ENCODE measurements at regions not wholly inside any gene's neighbourhood (a gene's known extent, or its start where the extent isn't known, plus 50 kb on each side); places are given as distances from the start of the nearest gene placed in this dataset.
"Not testable (repeated sequence)": the region's sequence is repeated elsewhere in the genome, so short reads cannot be mapped to it uniquely, and the experiment has no call there.

GRCh38 chr4:19187096-19187495 is 1064.6 kb upstream of the SLIT2 start:
- H3K79me2 ChIP-seq (ENCODE audit: insufficient read depth, low read length), result no peaks in the 10 kb centered on the region
- H3K9me3 ChIP-seq (ENCODE audit: control insufficient read depth, low read depth, low read length), result no peaks in the 10 kb centered on the region
- H4K5ac ChIP-seq (ENCODE audit: insufficient read length, low read depth, low read length), result no peak overlapping the region
- WGBS (ENCODE audit: extremely low coverage, insufficient read length, low lambda C conversion rate), result no CpG with 5 or more reads among the region's 2 CpGs
- H3T11ph ChIP-seq (ENCODE audit: low read length), result no peak overlapping the region
- peaks cover 0 to under 1% of the 10 kb centered on the region in 2 experiments; a peak in 2 of 5 replicates for H3K9me3 Mint-ChIP-seq
- H2BK12ac ChIP-seq (ENCODE audit: insufficient read length, low read depth, low read length), result no peak overlapping the region
- H3K14ac ChIP-seq (ENCODE audit: insufficient read depth, low read length), result no peak overlapping the region
- no peak overlapping the region for H4K8ac ChIP-seq (replicated peaks; ENCODE audit: insufficient read length, low read depth, low read length)
- no peaks in the 10 kb centered on the region for H3K23me2 ChIP-seq (ENCODE audit: insufficient read length, low read depth, low read length, poor library complexity, severe bottlenecking)
- H3K56ac ChIP-seq (ENCODE audit: insufficient read length, low read depth, low read length), result no peak overlapping the region
- H3K4me2 ChIP-seq (ENCODE audit: insufficient read depth, insufficient read length, low read length), result no peak overlapping the region
- H3K4me3 Mint-ChIP-seq, result no peak overlapping the region
- no peak for DNase-seq
- no peaks in the 10 kb centered on the region for H3K4me1 Mint-ChIP-seq
- H4K91ac ChIP-seq (ENCODE audit: insufficient read length, low read depth, low read length), result no peak overlapping the region
- no peaks in the 10 kb centered on the region for H3K27me3 ChIP-seq (ENCODE audit: insufficient read depth, low read length)
- no peak overlapping the region for H2AFZ ChIP-seq (ENCODE audit: low read length)
- H3K27ac Mint-ChIP-seq, result peak overlapping the region in 1 of 3 experiments; percentile 16; a peak in 1 of 7 replicates
- no peak overlapping the region for H2BK15ac ChIP-seq (ENCODE audit: low read depth, low read length)
- H3K36me3 Mint-ChIP-seq (ENCODE audit: insufficient read depth in 1 of 3, low read depth in 3 of 3), result 0 out of 7 replicates have a peak, but pooled peaks cover 0 to under 1% (median 0%) of the 10 kb centered on the region in 3 experiments
- no peak overlapping the region for H3K23ac ChIP-seq (ENCODE audit: insufficient read length, low read depth, low read length)
- no peaks in the 10 kb centered on the region for H4K20me1 ChIP-seq (ENCODE audit: control insufficient read depth, insufficient read depth, insufficient read length)
- H3K4ac ChIP-seq (ENCODE audit: low read depth, low read length), result no peak overlapping the region
- no peak overlapping the region for H2AK5ac ChIP-seq (ENCODE audit: insufficient read length, low read length)
- H3K27ac ChIP-seq (ENCODE audit: insufficient read length, low read depth, low read length), result no peak overlapping the region
- no peak overlapping the region for H2BK20ac ChIP-seq (ENCODE audit: low read depth, low read length, poor library complexity, severe bottlenecking)
- no peak overlapping the region for H2BK5ac ChIP-seq (ENCODE audit: insufficient read length, low read length)
- no peak overlapping the region for H3K18ac ChIP-seq (ENCODE audit: insufficient read length, low read depth, low read length)
- no peak overlapping the region for H3K9ac ChIP-seq (ENCODE audit: extremely low read depth, insufficient read length, low read length)
- no peak overlapping the region for H2BK120ac ChIP-seq (ENCODE audit: low read depth, low read length, poor library complexity, severe bottlenecking)
- no peaks in the 10 kb centered on the region for H3K79me1 ChIP-seq (ENCODE audit: insufficient read depth, low read depth, low read length, poor library complexity, severe bottlenecking)
- H3K27me3 Mint-ChIP-seq (ENCODE audit: low read depth), result no peaks in the 10 kb centered on the region
- H3K4me1 ChIP-seq (ENCODE audit: insufficient read depth, low read length), result no peaks in the 10 kb centered on the region
- TF ChIP-seq CTCF (conservative IDR thresholded peaks at IDR 0.05), result no peak

DNA sequence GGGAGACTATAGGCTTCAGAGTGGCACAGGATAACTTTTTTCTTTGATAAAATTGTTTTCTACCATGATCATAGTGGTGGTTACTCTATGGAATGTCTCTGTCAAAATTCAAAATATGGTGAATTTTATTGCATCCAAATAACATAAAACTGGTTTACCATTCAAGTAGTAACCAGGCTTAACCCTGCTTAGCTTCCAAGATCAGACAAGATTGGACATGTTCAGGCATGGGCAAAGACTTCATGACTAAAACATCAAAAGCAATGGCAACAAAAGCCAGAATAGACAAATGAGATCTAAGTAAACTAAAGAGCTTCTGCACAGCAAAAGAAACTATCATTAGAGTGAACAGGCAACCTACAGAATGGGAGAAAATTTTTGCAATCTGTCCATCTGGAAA is 1070.1 kb upstream of the SLIT2 start:
- H3K4me1 Mint-ChIP-seq; H2BK20ac ChIP-seq (ENCODE audit: low read depth, low read length, poor library complexity, severe bottlenecking): not testable (repeated sequence)

More for the DNA sequence above, 1070.1 kb upstream of the SLIT2 start:
- not testable (repeated sequence) for H3K4me2 ChIP-seq (ENCODE audit: insufficient read depth, insufficient read length, low read length); H2BK12ac ChIP-seq (ENCODE audit: insufficient read length, low read depth, low read length); H3K9ac ChIP-seq (ENCODE audit: extremely low read depth, insufficient read length, low read length); H3K4me1 ChIP-seq (ENCODE audit: insufficient read depth, low read length); H3K79me1 ChIP-seq (ENCODE audit: insufficient read depth, low read depth, low read length, poor library complexity, severe bottlenecking); H3T11ph ChIP-seq (ENCODE audit: low read length); H2BK5ac ChIP-seq (ENCODE audit: insufficient read length, low read length); H2BK15ac ChIP-seq (ENCODE audit: low read depth, low read length); H4K8ac ChIP-seq (replicated peaks; ENCODE audit: insufficient read length, low read depth, low read length); H4K91ac ChIP-seq (ENCODE audit: insufficient read length, low read depth, low read length); H3K56ac ChIP-seq (ENCODE audit: insufficient read length, low read depth, low read length); H3K18ac ChIP-seq (ENCODE audit: insufficient read length, low read depth, low read length); H3K4ac ChIP-seq (ENCODE audit: low read depth, low read length); H4K20me1 ChIP-seq (ENCODE audit: control insufficient read depth, insufficient read depth, insufficient read length); H3K79me2 ChIP-seq (ENCODE audit: insufficient read depth, low read length); H3K27ac ChIP-seq (ENCODE audit: insufficient read length, low read depth, low read length); DNase-seq; H3K14ac ChIP-seq (ENCODE audit: insufficient read depth, low read length); H3K27me3 ChIP-seq (ENCODE audit: insufficient read depth, low read length); H3K9me3 ChIP-seq (ENCODE audit: control insufficient read depth, low read depth, low read length); H3K23ac ChIP-seq (ENCODE audit: insufficient read length, low read depth, low read length); H3K9me3 Mint-ChIP-seq; H3K4me3 Mint-ChIP-seq; H4K5ac ChIP-seq (ENCODE audit: insufficient read length, low read depth, low read length); H3K36me3 Mint-ChIP-seq (ENCODE audit: insufficient read depth in 1 of 3, low read depth in 3 of 3); H3K27me3 Mint-ChIP-seq (ENCODE audit: low read depth); H2AK5ac ChIP-seq (ENCODE audit: insufficient read length, low read length); H3K23me2 ChIP-seq (ENCODE audit: insufficient read length, low read depth, low read length, poor library complexity, severe bottlenecking); H2AFZ ChIP-seq (ENCODE audit: low read length); H2BK120ac ChIP-seq (ENCODE audit: low read depth, low read length, poor library complexity, severe bottlenecking)
- H3K27ac Mint-ChIP-seq, result peak overlapping the region in 1 of 3 experiments; percentile 81; a peak in 1 of 7 replicates
